K562 (cell line): ENCODE measurements at regions not wholly inside any gene's neighbourhood (a gene's known extent, or its start where the extent isn't known, plus 50 kb on each side); places are given as distances from the start of the nearest gene placed in this dataset.

Source experiments
- ARHGAP35 ChIP-seq: fragments of 450-650 bp; IDR thresholded peaks from 2 replicates; pipeline ENCODE4 v1.6.1; 2018; ENCODE audit not compliant: partially characterized antibody
- CREBBP ChIP-seq: IDR thresholded peaks from one replicate; pipeline ENCODE4 v1.6.1; 2012; ENCODE audit warnings: low read depth, mild to moderate bottlenecking, control low read depth, inconsistent platforms, low read length
- CTCF ChIP-seq, 3 experiments: IDR thresholded peaks in 2 of 3; conservative IDR thresholded peaks in 1 of 3; 2 replicates each; pipeline ENCODE4 v1.5.1; 2011 to 2012; ENCODE audit warnings: low read length in 3 of 3, mild to moderate bottlenecking in 3 of 3, control low read depth in 2 of 3, improper control_type of control experiment in 1 of 3, inconsistent platforms in 1 of 3, low read depth in 1 of 3, mixed read lengths in 1 of 3, moderate library complexity in 1 of 3; ENCODE audit not compliant: insufficient read depth in 2 of 3
- HDAC2 ChIP-seq: fragments of 450-650 bp; IDR thresholded peaks from 2 replicates; pipeline ENCODE4 v1.6.1; 2016; ENCODE audit warnings: mild to moderate bottlenecking
- KDM5B ChIP-seq: fragments of 200-600 bp; sonication (generic); IDR thresholded peaks from 2 replicates; pipeline ENCODE4 v1.6.1; 2012; ENCODE audit warnings: low read depth, mild to moderate bottlenecking, moderate library complexity, low read length, control low read depth, inconsistent platforms; ENCODE audit not compliant: insufficient replicate concordance
- NR2C2 ChIP-seq, 2 experiments: fragments of 200-800 bp in 1 of 2; sonication (Bioruptor generic) in 1 of 2; sonication (generic) in 1 of 2; formaldehyde crosslinking in 1 of 2; IDR thresholded peaks; 2 replicates each; pipeline versions ENCODE4 v1.6.1 to v1.8.0; 2016 to 2022; ENCODE audit warnings: mild to moderate bottlenecking in 1 of 2, missing compliant biosample characterization in 1 of 2, missing genetic modification characterization in 1 of 2, missing genetic modification reagents in 1 of 2
- SOX6 ChIP-seq: fragments of 450-650 bp; IDR thresholded peaks from 2 replicates; pipeline ENCODE4 v1.6.1; 2014; ENCODE audit warnings: mild to moderate bottlenecking
- ZNF12 ChIP-seq: sonication (generic); formaldehyde crosslinking; IDR thresholded peaks from 2 replicates; pipeline ENCODE4 v1.4.0; 2020; ENCODE audit warnings: mild to moderate bottlenecking, missing genetic modification reagents

- no peak for TF ChIP-seq SOX6
- TF ChIP-seq NR2C2 (CRISPR knock-in tag; IDR thresholded peaks at IDR 0.05) = no peak
- no peak for TF ChIP-seq NR2C2 (tag; IDR thresholded peaks at IDR 0.05)
- no peak for TF ChIP-seq CTCF (IDR thresholded peaks at IDR 0.05 in 2 of 3, conservative IDR thresholded peaks at IDR 0.05 in 1 of 3; ENCODE audit: insufficient read depth in 2 of 3, low read depth in 1 of 3, low read length in 3 of 3)
- no peak for TF ChIP-seq ARHGAP35
- TF ChIP-seq ZNF12 (CRISPR knock-in tag) = no peak
- TF ChIP-seq KDM5B = no peak
- no peak for TF ChIP-seq HDAC2
- no peak for TF ChIP-seq CREBBP
These were observed 529.2 kb downstream of the ANXA1 start for GRCh38 chr9:73680831-73681230.
